HG03354 (cell line): ENCODE measurements at regions not wholly inside any gene's neighbourhood (a gene's known extent, or its start where the extent isn't known, plus 50 kb on each side); places are given as distances from the start of the nearest gene placed in this dataset.
A peak's percentile ranks its signal among the peaks of the same experiment; 100 is the strongest.
"Not testable (repeated sequence)": the region's sequence is repeated elsewhere in the genome, so short reads cannot be mapped to it uniquely, and the experiment has no call there.

Source experiments
- ATAC-seq: cut with Tn5 transposase; IDR thresholded peaks from one replicate; pipeline ENCODE4 v1.9.1; 2021; ENCODE audit warnings: mild to moderate bottlenecking; ENCODE audit not compliant: unreplicated experiment, poor library complexity, severe bottlenecking

DNA sequence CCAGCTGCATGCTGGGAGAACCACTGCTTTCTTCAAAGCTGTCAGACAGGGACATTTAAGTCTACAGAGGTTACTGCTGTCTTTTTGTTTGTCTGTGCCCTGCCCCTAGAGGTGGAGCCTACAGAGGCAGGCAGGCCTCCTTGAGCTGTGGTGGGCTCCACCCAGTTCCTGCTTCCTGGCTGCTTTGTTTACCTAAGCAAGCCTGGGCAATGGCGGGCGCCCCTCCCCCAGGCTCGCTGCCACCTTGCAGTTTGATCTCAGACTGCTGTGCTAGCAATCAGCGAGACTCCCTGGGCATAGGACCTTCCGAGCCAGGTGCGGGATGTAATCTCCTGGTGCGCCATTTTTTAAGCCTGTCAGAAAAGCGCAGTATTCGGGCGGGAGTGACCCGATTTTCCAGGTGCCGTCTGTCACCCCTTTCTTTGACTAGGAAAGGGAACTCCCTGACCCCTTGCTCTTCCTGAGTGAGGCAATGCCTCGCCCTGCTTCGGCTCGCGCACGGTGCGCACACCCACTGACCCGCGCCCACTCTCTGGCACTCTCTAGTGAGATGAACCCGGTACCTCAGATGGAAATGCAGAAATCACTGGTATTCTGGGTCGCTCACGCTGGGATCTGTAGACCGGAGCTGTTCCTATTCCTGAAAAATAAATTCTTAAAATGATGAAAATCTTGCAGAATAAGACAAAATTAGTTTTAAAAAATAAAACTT, 1022.9 kb downstream of the RAPGEF2 start:
- not testable (repeated sequence) for ATAC-seq

DNA sequence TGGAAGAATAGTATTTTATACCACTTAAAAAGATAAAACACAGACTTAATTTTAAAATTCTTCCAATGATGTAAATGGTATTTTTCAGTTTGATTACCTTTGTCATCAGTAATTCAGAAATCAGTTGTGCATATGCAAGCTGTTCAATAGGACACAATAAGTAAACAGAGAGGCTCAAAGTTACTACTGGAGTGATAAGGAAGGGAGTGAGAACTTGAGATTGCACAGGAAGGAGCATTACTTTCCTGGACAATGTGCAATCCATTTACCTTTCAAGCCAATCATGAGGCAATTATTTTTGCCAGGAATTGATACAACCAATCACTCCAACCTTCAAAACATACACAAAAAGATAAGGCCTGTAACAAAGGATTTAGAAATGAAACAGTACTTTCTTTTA, 1024.3 kb downstream of the RAPGEF2 start:
- no peak for ATAC-seq

DNA sequence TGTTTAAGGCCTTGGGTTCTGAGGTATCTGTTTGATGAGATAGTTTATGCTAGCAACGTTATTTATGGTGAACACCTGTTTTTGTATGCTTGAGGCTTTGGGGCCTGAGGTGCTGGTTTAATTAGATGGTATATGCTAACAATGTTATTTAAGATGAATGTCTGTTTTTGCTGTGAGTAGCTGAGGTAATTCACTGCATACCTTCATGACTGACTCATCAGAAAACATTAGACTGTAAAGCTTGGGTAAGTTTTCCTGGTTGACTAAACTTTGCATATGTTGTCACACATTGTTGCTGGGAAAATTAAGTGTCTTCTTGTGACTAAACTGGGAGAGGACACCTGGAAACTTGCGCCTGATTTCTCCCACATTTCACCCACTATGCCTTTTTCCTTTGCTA, 1026.6 kb downstream of the RAPGEF2 start:
- ATAC-seq = no peak

DNA sequence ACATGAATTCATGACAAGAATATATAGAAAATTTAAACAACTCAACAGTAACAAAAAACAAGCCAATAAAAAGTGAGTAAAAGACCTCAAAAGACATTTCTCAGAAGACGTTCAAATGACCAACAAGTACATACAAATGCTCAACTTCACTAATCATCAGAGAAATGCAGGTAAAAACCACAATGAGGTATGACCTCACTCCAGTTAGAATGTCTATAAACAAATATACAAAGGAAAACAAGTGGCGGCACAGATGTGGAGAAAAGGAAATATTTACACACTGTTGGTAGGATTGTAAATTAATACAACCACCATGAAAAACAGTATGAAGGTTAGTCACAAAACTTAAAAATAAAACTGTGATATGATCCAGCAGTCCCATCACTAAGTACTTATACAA, 1033.1 kb downstream of the RAPGEF2 start:
- ATAC-seq = no peak

DNA sequence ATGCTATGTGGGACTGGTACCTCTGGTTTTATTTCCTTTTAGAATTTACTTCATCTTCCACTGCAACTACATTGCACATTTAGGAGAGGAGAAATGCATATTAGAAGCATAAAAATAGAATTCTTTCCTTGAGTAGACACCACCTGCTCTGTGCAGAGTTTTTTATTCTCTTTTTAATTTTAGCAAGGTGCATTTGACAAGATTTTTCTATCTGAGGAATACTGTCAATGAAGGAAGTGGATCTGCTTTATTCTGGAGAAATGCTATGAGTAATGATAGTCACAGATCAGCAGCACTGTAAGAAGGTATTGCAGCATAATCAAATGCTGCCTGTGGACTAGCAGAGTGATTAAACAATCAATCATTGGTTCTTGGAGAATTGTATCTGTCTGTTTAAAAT, 1038.3 kb downstream of the RAPGEF2 start:
- ATAC-seq = no peak

DNA sequence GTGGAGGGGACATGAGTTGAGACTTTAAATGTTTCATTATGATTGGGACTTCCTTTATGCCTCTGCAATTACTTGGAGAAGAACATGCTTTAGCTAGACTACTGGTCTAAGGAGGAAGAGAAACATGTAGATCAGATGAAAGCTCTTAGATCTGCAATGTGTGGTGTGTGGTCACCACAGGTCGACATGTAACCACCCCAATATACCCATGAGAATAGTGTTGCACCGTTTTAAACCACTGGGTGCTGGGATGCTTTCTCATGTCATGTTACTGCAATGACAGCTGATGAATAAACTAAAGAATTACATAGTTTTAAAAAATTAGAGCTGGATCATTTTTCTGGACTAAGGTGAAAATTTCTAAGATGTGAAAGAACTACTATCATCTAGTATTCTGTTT, 1039.7 kb downstream of the RAPGEF2 start:
- peak; percentile 100 for ATAC-seq

DNA sequence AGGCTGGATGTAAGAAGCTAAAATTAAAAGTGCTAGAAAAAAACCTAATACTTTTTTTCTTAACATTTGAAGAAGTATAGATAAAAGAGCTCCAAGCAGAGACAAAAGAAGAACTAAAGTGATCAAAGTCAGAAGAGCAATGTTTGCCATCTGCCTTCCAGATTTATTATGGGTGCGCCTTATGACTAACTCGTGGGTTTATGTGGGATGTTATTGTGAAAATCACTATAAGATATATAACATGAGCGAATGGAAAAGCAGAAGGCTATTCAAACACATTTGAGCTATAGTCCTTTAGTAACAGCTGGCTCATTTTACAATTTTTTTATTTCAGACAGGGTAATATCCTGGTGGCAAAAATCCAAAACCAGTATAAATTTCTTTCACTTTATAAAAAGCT, 1040.7 kb downstream of the RAPGEF2 start:
- no peak for ATAC-seq

DNA sequence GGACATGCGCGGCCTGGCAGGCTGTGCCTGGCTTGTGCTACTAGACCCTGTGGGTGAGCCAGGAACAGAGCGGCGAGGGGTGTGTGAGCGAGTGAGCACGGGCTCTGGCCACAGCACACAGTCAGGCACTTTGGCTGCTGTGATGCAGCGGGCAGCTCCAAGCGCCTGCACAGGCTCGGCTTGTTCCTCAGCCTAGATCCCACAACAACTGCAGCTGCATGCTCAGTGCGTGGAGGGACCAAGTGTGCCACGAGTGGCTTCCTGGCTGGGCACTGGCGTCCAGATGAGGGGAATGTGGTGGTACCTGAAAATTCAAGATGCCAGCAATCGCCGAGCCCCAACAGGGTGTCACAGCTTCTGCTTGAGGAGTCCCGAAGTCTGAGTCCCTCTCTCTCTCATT, 1056.6 kb downstream of the RAPGEF2 start:
- no peak for ATAC-seq

DNA sequence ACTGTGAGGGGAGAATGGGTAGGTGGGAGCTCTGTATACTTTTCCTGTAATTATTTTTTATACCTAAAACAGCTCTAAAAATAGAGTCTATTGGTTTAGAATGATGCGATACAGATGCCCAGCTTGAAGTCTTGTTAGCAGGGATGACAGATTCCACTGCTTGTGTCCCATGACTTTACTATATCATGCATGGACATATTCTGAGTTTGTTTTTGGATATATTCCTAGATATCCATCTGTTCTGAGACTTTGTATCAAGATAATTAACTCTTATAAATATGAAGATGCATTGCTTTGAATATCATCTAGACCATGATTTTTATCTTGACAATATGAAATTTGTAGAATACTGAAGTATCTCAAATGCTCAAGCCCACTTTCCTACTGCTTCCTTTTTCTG, 1058.1 kb downstream of the RAPGEF2 start:
- no peak for ATAC-seq

DNA sequence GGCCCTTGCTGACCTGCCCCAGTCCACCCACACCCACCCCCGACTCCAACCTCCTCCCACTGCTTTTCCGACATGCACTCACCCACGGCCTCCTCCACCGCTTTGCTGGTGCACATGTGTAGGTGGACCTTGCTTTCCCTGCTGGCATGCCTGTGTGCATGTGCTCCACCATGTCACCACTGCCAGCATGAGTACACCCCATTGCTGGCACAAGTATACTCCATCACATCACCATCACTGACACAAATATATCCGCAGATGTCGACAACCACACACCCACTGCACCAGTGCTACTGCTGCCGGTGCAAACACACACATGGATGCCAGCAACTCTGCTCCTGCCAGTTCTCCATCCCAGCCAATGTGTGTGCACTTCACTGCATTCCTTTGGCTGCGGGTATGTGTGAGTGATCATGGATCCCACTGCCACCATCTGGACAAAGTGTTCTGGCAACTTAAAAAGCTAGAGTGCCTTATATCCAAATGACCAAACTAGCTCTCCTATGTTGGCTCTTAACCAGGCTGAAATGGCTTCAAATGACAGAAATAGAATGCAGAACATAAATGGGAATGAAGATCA, 1072.3 kb downstream of the RAPGEF2 start:
- ATAC-seq = no peak

DNA sequence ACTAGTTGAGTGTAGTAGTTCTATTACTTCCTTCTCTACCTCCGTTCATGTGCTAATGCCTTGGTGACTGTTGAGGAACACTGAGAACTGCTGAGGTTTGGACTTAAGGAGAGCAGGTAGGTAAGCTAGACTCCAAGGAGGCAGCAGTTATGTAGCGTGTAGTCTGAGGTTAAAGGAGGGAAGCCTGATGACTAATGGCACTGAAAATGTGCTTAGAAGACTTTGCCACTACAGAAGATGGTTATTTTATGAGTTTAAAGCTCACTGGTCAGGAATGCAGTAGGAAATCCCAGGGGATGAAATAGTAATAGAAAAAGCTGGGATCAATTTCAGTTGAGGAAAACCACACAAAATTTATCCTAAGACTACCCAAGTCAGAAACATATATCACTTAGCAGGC, 1077.3 kb downstream of the RAPGEF2 start:
- no peak for ATAC-seq

DNA sequence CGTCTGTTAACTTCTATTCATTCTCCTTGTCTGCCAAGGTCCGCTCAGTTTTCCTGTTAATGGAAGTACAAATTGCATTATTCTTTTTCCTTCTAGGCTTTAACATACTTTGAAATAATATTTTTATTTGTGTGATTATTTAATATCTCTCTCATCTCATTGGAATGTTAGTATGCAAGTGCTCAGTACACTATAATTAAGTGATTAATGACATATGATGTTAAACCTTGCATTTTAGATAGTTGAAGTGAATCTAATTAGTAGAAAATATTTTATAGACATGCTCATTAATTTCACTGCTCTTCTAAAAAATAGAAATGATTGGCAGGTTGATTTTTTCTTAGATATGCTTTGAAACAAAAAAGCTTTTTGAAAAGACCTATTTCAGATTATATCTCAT, 1079.8 kb downstream of the RAPGEF2 start:
- ATAC-seq = no peak

DNA sequence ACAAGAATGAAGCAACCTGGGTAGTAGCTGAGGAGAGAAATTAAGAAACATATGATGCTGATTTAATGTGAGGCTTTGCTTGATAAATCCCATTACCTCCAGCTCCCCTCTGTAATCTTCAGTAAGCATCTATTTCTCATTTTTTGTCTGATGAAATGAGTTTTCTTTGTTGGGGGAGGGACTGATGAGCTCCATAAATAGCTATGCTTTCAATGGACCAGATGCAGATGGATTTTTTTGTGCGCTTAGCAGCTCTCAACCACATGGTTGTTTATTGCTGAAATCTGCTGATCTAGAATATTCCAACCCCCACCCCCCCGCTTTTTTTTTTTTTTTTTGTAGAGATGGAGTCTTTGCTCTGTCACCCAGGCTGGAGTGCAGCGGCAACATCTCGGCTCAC, 1082.0 kb downstream of the RAPGEF2 start:
- no peak for ATAC-seq

DNA sequence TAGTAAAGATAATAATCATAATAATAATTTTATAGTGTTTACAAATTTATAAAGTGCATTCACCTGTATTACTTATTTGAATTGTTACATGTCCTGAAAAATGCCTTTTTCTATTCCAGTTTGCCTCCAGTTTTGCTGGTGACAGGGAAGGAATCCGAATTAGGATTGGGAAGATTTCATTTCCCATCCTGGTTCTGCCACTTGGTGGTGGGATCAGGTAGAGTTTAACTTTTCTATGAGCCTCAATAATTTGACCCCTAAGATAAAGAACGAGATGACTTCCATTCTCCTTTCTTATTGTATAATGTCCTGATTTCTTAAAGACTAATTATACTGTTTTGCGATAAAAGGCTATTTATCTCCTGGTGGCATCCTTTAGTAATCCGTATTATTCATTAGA, 1090.9 kb downstream of the RAPGEF2 start:
- no peak for ATAC-seq

DNA sequence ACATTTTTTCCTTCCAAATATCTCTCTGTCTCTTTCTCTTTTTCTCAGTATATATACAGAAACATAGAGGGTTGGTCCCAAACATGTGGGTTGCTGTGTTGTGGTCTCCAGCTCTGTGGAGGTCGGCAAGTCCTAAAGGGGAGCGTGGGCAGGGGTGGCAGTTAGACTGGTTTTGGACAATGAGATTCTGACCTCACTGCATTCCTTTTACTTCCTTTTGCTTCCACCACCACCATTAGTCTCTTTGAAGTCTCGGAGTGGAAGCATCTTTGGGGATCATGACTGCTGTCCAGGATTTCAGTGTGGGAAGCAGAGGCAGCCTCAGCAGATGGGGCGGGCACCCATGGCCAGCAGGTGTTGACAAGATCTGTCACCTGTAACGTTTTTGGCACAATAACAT, 1091.8 kb downstream of the RAPGEF2 start:
- ATAC-seq = no peak

DNA sequence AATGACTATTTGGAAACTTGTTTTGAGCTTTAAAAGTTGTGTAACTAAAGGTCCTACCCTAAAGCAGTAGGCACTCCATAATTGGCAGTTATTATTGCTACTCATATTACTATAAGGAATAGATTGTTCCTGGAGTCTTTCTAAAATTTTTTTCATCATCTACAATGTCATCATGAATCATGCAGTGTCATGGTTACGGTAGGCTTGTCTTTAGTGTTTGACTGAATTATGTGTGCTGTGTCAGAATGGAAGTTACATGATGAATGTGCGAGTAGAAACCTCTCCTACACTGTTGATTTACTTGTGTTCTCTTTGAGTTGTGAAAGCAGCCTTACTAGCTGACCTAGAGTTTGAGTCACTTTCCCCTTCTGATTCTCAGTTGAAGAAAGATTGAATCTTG, 1099.9 kb downstream of the RAPGEF2 start:
- ATAC-seq = peak; percentile 80

DNA sequence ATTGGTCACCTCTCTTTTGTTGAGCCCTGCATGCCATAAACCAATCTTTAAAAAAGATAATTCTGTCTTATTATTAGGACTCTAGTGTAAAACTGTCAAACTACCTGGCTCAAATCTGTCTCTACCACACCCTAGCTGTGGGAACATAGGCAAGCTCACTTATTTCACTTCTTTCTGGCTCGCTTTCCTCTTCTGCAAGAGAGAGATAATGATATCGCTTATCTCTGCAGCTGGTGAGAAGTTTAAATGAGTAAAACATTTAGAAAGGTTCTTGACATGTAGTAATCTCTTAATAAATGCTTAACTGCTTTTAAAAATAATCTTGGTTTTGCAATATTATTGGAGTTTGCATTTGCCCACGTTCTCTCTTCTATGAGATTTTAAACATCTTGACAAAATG, 1109.2 kb downstream of the RAPGEF2 start:
- no peak for ATAC-seq

DNA sequence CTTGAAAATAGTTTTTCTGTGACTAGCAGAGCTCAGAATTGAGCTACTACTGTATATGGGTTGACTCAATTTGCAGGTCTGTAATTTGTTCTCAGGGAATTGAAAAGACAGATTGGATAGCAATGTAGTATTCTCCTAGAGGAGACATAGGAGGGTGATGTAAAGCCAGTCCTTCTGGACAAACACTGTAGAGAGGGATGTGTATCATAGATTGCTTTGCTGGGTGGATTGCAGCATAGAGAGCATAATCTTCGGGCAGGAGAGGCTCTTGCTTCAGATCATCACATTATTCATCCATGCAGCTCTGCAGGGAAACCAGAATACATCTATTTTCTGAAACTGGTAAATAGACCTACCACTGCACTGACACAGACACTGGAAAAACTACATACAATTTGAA, 1110.5 kb downstream of the RAPGEF2 start:
- no peak for ATAC-seq

DNA sequence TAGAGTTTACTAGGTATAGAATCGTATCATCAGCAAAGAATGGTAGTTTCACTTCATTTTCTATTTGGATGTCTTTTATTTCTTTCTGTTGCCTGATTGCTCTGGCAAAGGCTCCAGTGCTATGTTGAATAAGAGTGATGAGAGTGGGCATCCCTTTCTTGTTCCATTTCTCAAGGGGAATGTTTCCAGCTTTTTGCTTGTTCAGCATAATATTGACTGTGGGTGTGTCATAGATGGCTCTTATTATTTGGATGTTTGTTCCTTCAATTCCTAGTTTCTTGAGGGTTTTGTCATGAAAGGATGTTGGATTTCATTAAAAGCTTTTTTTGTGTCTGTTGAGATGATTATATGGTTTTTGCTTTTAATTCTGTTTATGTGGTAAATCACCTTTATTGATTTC, 1114.5 kb downstream of the RAPGEF2 start:
- ATAC-seq = no peak

DNA sequence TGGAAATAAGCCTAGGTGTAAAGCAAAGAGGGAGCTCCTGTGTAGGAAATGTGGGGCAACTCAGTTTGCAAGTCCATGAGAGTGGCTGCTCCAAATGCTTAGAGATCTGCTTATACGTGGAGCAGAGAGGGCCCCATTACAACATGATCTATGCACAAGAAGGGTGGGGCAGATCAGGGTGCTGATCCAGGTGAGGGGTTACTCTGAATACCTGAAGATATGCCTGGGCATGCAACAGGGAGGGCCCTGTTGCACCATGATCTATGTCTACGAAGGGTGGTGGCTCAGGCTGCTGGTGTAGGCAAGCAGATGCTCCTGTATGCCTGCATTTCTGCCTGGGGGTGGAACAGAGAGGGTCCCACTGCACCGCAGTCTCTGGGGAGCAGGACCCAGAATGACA, 1121.2 kb downstream of the RAPGEF2 start:
- ATAC-seq = no peak

DNA sequence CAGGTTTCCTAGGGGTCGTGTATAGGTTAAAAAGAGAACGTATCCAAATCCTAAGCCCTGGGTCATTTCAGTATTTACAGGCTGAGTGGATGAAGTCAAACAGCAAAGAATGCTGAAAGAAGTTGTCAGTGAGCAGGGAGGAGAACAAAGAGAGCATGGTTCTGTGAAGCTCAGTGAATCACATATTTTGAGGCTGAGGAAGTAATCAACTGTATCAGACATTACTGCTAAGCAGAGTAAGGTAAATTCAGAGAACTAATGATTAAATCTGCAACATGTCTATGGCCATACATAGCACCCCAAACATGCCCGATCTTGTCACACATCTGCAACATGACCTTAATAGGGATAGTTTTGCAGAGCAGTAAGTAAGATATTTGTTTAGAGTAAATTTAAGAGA, 1130.3 kb downstream of the RAPGEF2 start:
- ATAC-seq = no peak

DNA sequence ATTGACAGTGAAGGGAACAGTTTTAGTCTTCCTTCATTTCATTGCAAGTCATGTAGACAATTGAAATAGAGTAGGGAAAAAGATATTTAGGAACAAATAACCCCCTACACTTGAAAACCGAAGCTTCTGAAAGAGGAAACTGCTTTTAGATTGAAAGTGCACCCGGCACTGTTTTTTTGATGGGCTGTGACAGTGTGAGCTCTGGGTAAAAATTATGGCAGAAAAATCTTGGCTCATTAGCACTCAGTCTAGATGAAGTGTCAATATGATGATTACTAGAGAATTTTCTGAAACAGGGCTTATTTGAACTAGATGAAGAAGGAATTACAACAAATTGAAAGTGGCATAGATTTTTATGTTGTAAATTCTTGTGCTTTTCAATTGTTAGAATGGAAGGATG, 1132.4 kb downstream of the RAPGEF2 start:
- no peak for ATAC-seq
